ENCODE measurements at regions not wholly inside any gene's neighbourhood (a gene's known extent, or its start where the extent isn't known, plus 50 kb on each side); places are given as distances from the start of the nearest gene placed in this dataset.

DNA sequence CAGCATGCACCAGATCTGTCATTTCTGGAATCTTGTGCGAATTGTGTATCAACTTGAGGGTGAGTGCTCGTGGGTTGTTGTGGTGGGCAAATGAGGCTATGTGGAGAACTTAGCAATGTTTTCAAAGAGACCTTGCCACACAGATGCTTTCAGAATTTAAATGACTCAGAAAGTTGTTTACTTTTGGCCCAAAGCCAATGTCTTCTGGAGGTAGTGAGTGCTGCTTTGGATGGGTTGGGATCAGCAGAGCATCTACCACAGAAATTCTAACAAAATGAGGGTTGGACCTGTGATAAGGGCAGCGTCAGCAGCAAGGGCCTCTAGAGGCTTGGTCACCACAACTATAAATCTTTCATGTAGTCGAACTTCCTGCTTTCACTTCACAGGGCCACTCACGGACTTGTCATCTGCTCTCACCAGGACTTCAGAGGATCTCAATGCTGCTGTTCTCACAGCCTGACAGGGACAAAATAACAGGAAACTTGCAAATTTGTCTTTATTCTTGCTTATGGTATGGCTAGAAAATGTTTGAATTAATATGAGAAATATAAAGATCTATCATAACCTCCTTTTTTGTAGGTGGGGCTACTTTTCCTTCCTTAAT lies 111.4 kb downstream of the DACT1 start (continued):
- TF ChIP-seq, protein P1, sequence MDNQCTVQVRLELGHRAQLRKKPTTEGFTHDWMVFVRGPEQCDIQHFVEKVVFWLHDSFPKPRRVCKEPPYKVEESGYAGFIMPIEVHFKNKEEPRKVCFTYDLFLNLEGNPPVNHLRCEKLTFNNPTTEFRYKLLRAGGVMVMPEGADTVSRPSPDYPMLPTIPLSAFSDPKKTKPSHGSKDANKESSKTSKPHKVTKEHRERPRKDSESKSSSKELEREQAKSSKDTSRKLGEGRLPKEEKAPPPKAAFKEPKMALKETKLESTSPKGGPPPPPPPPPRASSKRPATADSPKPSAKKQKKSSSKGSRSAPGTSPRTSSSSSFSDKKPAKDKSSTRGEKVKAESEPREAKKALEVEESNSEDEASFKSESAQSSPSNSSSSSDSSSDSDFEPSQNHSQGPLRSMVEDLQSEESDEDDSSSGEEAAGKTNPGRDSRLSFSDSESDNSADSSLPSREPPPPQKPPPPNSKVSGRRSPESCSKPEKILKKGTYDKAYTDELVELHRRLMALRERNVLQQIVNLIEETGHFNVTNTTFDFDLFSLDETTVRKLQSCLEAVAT (IDR thresholded peaks at IDR 0.05), result peak; percentile 83
- TF ChIP-seq, protein P2, sequence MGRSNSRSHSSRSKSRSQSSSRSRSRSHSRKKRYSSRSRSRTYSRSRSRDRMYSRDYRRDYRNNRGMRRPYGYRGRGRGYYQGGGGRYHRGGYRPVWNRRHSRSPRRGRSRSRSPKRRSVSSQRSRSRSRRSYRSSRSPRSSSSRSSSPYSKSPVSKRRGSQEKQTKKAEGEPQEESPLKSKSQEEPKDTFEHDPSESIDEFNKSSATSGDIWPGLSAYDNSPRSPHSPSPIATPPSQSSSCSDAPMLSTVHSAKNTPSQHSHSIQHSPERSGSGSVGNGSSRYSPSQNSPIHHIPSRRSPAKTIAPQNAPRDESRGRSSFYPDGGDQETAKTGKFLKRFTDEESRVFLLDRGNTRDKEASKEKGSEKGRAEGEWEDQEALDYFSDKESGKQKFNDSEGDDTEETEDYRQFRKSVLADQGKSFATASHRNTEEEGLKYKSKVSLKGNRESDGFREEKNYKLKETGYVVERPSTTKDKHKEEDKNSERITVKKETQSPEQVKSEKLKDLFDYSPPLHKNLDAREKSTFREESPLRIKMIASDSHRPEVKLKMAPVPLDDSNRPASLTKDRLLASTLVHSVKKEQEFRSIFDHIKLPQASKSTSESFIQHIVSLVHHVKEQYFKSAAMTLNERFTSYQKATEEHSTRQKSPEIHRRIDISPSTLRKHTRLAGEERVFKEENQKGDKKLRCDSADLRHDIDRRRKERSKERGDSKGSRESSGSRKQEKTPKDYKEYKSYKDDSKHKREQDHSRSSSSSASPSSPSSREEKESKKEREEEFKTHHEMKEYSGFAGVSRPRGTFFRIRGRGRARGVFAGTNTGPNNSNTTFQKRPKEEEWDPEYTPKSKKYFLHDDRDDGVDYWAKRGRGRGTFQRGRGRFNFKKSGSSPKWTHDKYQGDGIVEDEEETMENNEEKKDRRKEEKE (IDR thresholded peaks at IDR 0.05), result no peak
- peak; percentile 76 for TF ChIP-seq ATF7 (IDR thresholded peaks at IDR 0.05; ENCODE audit: low read depth)
- no peak for TF ChIP-seq REST (IDR thresholded peaks at IDR 0.05; ENCODE audit: low read depth, low read length)
- peak; percentile 92 for TF ChIP-seq IRF4 (IDR thresholded peaks at IDR 0.05; ENCODE audit: low read depth, low read length)
- TF ChIP-seq, protein P3, sequence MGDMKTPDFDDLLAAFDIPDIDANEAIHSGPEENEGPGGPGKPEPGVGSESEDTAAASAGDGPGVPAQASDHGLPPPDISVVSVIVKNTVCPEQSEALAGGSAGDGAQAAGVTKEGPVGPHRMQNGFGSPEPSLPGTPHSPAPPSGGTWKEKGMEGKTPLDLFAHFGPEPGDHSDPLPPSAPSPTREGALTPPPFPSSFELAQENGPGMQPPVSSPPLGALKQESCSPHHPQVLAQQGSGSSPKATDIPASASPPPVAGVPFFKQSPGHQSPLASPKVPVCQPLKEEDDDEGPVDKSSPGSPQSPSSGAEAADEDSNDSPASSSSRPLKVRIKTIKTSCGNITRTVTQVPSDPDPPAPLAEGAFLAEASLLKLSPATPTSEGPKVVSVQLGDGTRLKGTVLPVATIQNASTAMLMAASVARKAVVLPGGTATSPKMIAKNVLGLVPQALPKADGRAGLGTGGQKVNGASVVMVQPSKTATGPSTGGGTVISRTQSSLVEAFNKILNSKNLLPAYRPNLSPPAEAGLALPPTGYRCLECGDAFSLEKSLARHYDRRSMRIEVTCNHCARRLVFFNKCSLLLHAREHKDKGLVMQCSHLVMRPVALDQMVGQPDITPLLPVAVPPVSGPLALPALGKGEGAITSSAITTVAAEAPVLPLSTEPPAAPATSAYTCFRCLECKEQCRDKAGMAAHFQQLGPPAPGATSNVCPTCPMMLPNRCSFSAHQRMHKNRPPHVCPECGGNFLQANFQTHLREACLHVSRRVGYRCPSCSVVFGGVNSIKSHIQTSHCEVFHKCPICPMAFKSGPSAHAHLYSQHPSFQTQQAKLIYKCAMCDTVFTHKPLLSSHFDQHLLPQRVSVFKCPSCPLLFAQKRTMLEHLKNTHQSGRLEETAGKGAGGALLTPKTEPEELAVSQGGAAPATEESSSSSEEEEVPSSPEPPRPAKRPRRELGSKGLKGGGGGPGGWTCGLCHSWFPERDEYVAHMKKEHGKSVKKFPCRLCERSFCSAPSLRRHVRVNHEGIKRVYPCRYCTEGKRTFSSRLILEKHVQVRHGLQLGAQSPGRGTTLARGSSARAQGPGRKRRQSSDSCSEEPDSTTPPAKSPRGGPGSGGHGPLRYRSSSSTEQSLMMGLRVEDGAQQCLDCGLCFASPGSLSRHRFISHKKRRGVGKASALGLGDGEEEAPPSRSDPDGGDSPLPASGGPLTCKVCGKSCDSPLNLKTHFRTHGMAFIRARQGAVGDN (IDR thresholded peaks at IDR 0.05), result peak; percentile 63
- peak; percentile 97 for TF ChIP-seq MEF2B (IDR thresholded peaks at IDR 0.05; ENCODE audit: partially characterized antibody, poor library complexity, severe bottlenecking)
- TF ChIP-seq GATAD2B (conservative IDR thresholded peaks at IDR 0.05; ENCODE audit: low read depth), result peak; percentile 85
- TF ChIP-seq, protein P4, sequence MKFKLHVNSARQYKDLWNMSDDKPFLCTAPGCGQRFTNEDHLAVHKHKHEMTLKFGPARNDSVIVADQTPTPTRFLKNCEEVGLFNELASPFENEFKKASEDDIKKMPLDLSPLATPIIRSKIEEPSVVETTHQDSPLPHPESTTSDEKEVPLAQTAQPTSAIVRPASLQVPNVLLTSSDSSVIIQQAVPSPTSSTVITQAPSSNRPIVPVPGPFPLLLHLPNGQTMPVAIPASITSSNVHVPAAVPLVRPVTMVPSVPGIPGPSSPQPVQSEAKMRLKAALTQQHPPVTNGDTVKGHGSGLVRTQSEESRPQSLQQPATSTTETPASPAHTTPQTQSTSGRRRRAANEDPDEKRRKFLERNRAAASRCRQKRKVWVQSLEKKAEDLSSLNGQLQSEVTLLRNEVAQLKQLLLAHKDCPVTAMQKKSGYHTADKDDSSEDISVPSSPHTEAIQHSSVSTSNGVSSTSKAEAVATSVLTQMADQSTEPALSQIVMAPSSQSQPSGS (IDR thresholded peaks at IDR 0.05; ENCODE audit: low read length), result peak; percentile 40
- TF ChIP-seq ZNF24 (IDR thresholded peaks at IDR 0.05), result no peak
- 0 out of 2 replicates have a peak, but pooled peaks have one; percentile 5 for TF ChIP-seq MEF2A (IDR thresholded peaks at IDR 0.05; ENCODE audit: insufficient read depth, low read depth, low read length)
- peak; percentile 73; the same call in 1 of the 3 replicates for TF ChIP-seq POU2F2 (IDR thresholded peaks at IDR 0.05; ENCODE audit: borderline replicate concordance, low read depth, low read length)
- TF ChIP-seq TCF7 (IDR thresholded peaks at IDR 0.05; ENCODE audit: borderline replicate concordance), result peak; percentile 55; the same call in 1 of the 2 replicates
- no peak for TF ChIP-seq PML (IDR thresholded peaks at IDR 0.05; ENCODE audit: low read length)
- TF ChIP-seq NFIC (IDR thresholded peaks at IDR 0.05; ENCODE audit: low read depth, low read length), result 0 out of 2 replicates have a peak, but pooled peaks have one; percentile 23
- no peak for TF ChIP-seq SUPT20H (IDR thresholded peaks at IDR 0.05; ENCODE audit: borderline replicate concordance, control insufficient read depth, low read depth, low read length)

Measured in GM12878 (cell line).